ENCODE measurements at regions not wholly inside any gene's neighbourhood (a gene's known extent, or its start where the extent isn't known, plus 50 kb on each side); places are given as distances from the start of the nearest gene placed in this dataset.
"Not testable (repeated sequence)": the region's sequence is repeated elsewhere in the genome, so short reads cannot be mapped to it uniquely, and the experiment has no call there.

DNA sequence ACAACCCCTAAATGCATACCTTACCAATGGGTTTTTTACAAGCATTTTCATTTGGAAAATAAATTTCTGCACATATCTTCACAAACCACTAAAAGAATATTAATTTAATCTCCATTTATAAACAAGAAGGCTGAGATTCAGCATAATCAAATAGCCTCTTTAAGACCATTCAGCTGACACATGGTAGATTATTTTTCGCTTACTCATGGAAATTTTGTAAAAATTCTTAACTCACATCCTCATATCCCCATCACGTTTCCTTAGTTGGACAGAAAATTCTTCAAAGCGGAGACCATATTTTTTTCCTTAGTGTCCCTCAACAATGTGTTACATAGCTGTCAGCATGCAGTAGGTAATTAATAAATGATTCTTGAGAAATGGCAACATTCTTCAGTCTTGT, 439.6 kb upstream of the PTCHD4 start:
- Histone ChIP-seq H3K36me3 (no peaks in the 10 kb centered on the region), H3K4me1 (peaks cover 0 to 25% (median 0%) of the 10 kb centered on the region in 3 donors), H3K27ac (no peak overlapping the region), H3K9me3 (peaks cover 0 to 3% (median 0%) of the 10 kb centered on the region in 3 donors), H3K4me3 (no peak overlapping the region), H3K27me3 (no peaks in the 10 kb centered on the region)
- no peak for DNase-seq
- 78 to 83% methylated on average over 3 of the region's 3 CpGs for WGBS, 2 donors
- TF ChIP-seq POLR2A (IDR thresholded peaks at IDR 0.05) = no peak
- TF ChIP-seq, protein P1, sequence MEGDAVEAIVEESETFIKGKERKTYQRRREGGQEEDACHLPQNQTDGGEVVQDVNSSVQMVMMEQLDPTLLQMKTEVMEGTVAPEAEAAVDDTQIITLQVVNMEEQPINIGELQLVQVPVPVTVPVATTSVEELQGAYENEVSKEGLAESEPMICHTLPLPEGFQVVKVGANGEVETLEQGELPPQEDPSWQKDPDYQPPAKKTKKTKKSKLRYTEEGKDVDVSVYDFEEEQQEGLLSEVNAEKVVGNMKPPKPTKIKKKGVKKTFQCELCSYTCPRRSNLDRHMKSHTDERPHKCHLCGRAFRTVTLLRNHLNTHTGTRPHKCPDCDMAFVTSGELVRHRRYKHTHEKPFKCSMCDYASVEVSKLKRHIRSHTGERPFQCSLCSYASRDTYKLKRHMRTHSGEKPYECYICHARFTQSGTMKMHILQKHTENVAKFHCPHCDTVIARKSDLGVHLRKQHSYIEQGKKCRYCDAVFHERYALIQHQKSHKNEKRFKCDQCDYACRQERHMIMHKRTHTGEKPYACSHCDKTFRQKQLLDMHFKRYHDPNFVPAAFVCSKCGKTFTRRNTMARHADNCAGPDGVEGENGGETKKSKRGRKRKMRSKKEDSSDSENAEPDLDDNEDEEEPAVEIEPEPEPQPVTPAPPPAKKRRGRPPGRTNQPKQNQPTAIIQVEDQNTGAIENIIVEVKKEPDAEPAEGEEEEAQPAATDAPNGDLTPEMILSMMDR (IDR thresholded peaks at IDR 0.05) = no peak
- intact Hi-C loops (cut with DNase I) = no loop called here

DNA sequence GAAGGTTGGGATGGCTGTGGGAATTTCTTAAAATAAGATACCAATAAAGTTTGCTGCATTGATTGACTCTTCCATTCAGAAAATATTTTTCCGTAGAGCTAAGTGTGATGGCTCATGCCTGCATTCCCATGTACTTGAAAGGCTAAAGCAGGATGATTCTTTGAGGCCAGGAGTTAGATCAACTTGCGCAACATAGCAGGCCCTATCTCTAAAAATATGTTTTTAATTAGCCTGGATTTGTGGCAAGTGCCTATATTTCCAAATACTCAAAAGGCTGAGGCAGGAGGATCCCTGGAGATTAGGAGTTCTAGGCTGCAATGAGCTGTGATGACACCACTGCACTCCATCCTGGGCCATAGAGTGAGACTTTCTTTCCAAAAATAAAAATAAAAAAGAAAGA, 431.2 kb upstream of the PTCHD4 start:
- no peak overlapping the region for H3K27ac ChIP-seq
- TF ChIP-seq, protein P1 (IDR thresholded peaks at IDR 0.05) = no peak
- no peak for TF ChIP-seq POLR2A (IDR thresholded peaks at IDR 0.05)
- no peak overlapping the region for H3K4me3 ChIP-seq
- intact Hi-C loops (cut with DNase I) = no loop called here
- H3K36me3 ChIP-seq = no peaks in the 10 kb centered on the region
- H3K27me3 ChIP-seq = no peaks in the 10 kb centered on the region
- DNase-seq = no peak
- peaks cover 0 to 10% (median 0%) of the 10 kb centered on the region in 3 donors for H3K4me1 ChIP-seq
- WGBS, 2 donors = 89 to 97% methylated on average over 2 of the region's 2 CpGs
- H3K9me3 ChIP-seq = no peaks in the 10 kb centered on the region

DNA sequence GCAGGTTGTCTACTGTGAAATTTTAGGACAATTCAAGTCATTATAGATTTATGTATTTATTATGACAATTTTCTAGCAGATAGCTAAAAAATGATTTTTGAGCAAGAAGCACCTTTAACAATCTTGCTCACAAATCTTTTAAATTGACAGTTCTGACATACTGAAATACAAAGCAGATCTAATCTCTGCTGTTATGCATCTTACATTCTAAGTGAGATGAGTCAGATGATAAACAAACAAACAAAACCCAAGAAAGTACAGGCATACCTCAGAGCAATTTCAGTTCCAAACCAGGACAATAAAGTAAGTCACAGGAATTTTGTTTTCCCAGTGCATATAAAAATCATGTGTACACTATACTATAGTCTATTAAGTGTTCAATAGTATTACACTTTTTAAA, 430.7 kb upstream of the PTCHD4 start:
- Histone ChIP-seq H3K4me3 (no peak overlapping the region), H3K27ac (no peak overlapping the region), H3K36me3 (no peaks in the 10 kb centered on the region), H3K4me1 (peaks cover 0 to 10% (median 0%) of the 10 kb centered on the region in 3 donors), H3K9me3 (no peaks in the 10 kb centered on the region), H3K27me3 (no peaks in the 10 kb centered on the region)
- intact Hi-C loops (cut with DNase I) = no loop called here
- no peak for DNase-seq
- TF ChIP-seq POLR2A (IDR thresholded peaks at IDR 0.05) = no peak
- TF ChIP-seq, protein P1 (IDR thresholded peaks at IDR 0.05) = no peak

DNA sequence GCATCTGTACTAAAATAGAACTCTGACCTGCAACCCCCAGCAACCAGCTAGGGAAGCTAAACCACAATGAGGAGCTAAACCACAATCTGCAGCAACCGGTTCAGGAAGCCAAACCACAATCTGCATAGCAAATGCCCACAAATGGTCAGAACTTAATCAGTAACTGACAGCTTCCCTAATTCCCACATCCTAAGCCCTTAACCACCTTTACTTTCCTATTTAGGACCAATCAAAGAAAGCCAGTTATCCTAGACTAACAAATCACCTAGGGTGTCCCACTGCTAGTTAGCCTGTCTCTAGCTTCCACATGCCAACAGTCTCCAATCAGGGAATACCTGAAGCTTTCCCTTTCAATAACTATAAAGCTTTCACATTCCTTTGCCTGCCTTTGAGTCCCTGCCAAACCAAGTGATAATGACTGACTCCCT, 424.6 kb upstream of the PTCHD4 start:
- 0 to 29% methylated on average over 1 of the region's 1 CpG for WGBS, 2 donors
- Histone ChIP-seq H3K27ac (no peak overlapping the region), H3K27me3 (no peaks in the 10 kb centered on the region), H3K4me3 (no peak overlapping the region), H3K9me3 (no peaks in the 10 kb centered on the region), H3K4me1 (no peaks in the 10 kb centered on the region), H3K36me3 (no peaks in the 10 kb centered on the region)
- TF ChIP-seq, protein P1 (IDR thresholded peaks at IDR 0.05) = no peak
- no peak for TF ChIP-seq POLR2A (IDR thresholded peaks at IDR 0.05)
- DNase-seq = no peak
- intact Hi-C loops (cut with DNase I) = no loop called here

DNA sequence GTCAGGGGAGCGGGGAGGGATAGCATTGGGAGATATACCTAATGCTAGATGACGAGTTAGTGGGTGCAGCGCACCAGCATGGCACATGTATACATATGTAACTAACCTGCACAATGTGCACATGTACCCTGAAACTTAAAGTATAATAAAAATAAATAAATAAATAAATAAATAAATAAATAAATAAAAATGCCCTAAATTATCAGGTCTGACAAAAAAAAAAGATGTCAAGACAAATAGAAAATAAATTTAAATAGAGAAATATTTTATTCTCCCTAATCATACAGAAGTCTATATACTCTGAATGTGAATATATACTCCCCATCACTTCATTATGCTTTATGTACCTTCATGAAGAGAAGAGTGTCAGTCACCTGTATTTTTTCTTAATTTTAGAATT, 420.0 kb upstream of the PTCHD4 start:
- H3K9me3 ChIP-seq; H3K36me3 ChIP-seq; H3K27ac ChIP-seq; DNase-seq; H3K4me1 ChIP-seq; H3K4me3 ChIP-seq; intact Hi-C loops (cut with DNase I); H3K27me3 ChIP-seq: not testable (repeated sequence)
- WGBS, 2 donors = 86 to 90% methylated on average over 3 of the region's 3 CpGs

DNA sequence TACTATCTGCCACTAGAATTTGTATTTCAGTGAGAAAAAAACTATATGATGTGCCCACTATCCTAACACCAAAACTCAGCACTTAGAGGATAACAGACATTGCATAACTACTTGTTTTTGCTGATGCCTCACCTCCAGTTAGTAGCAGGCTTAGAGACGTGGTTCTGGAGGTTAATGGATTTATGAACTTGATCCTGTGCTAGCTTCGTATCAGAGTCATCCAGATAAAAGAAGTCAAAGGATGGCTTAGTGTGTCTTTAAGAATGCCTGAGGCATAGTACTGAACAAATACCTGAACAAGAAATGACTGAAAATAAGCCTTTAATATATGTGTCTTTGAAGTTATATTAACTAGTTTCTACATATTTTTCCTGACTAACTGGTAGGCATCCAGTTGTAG, 414.9 kb upstream of the PTCHD4 start:
- 38 to 44% methylated on average over 2 of the region's 2 CpGs for WGBS, 2 donors
- DNase-seq = no peak
- Histone ChIP-seq H3K4me3 (no peak overlapping the region), H3K36me3 (no peaks in the 10 kb centered on the region), H3K27ac (no peak overlapping the region), H3K27me3 (no peaks in the 10 kb centered on the region), H3K4me1 (no peaks in the 10 kb centered on the region), H3K9me3 (no peaks in the 10 kb centered on the region)
- TF ChIP-seq, protein P1 (IDR thresholded peaks at IDR 0.05) = no peak
- TF ChIP-seq POLR2A (IDR thresholded peaks at IDR 0.05) = no peak
- intact Hi-C loops (cut with DNase I) = no loop called here
